ENCODE measurements at regions not wholly inside any gene's neighbourhood (a gene's known extent, or its start where the extent isn't known, plus 50 kb on each side); places are given as distances from the start of the nearest gene placed in this dataset.
"Not testable (repeated sequence)": the region's sequence is repeated elsewhere in the genome, so short reads cannot be mapped to it uniquely, and the experiment has no call there.

DNA sequence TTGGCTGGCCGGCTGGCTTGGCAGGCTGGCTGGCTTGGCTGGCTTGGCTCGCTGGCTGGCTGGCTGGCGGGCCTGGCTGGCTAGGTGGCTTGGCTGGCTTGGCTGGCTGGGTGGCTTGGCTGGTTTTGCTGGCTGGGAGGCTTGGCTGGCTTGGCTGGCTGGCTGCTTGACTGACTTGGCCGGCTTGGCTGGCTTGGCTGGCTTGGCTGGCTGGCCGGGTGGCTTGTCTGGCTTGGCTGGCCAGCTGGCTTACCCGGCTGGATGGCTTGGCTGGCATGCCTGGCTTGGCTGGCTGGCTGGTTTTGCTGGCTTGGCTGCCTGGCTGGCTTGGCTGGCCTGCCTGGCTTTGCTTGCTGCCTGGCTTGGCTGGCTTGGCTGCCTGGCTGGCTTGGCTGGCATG is 2825.2 kb downstream of the RPIA start:
- not testable (repeated sequence) for TF ChIP-seq CTCF (IDR thresholded peaks at IDR 0.05; ENCODE audit: insufficient read depth, low read depth, low read length); EZH2 (IDR thresholded peaks at IDR 0.05; ENCODE audit: insufficient read depth, low read length)
